Choroid plexus epithelial cell (primary cell): ENCODE measurements at regions not wholly inside any gene's neighbourhood (a gene's known extent, or its start where the extent isn't known, plus 50 kb on each side); places are given as distances from the start of the nearest gene placed in this dataset.
"Not testable (repeated sequence)": the region's sequence is repeated elsewhere in the genome, so short reads cannot be mapped to it uniquely, and the experiment has no call there.

Source experiments
- DNase-seq: peaks from one replicate; pipeline ENCODE4 v3.0.0-alpha.2; 2010; ENCODE audit warnings: low read depth
- H3K4me3 ChIP-seq: 2 replicates; pipeline ENCODE4 v1.5.1; 2011; ENCODE audit warnings: low read depth, mild to moderate bottlenecking, control low read depth, low read length, moderate library complexity
- TF ChIP-seq, protein P1 (sequence below): conservative IDR thresholded peaks from 2 replicates; pipeline ENCODE4 v1.5.1; 2011; ENCODE audit warnings: low read depth, mild to moderate bottlenecking, control low read depth, inconsistent platforms, low read length, moderate library complexity

- TF ChIP-seq, protein P1, sequence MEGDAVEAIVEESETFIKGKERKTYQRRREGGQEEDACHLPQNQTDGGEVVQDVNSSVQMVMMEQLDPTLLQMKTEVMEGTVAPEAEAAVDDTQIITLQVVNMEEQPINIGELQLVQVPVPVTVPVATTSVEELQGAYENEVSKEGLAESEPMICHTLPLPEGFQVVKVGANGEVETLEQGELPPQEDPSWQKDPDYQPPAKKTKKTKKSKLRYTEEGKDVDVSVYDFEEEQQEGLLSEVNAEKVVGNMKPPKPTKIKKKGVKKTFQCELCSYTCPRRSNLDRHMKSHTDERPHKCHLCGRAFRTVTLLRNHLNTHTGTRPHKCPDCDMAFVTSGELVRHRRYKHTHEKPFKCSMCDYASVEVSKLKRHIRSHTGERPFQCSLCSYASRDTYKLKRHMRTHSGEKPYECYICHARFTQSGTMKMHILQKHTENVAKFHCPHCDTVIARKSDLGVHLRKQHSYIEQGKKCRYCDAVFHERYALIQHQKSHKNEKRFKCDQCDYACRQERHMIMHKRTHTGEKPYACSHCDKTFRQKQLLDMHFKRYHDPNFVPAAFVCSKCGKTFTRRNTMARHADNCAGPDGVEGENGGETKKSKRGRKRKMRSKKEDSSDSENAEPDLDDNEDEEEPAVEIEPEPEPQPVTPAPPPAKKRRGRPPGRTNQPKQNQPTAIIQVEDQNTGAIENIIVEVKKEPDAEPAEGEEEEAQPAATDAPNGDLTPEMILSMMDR: no peak
- H3K4me3 ChIP-seq: no peak overlapping the region
- peak; percentile 23 for DNase-seq
Observed at GRCh38 chr2:18949871-18950270, 360.5 kb upstream of the NT5C1B start.

- no peak for DNase-seq
- no peak overlapping the region for H3K4me3 ChIP-seq
- TF ChIP-seq, protein P1: no peak
Observed at GRCh38 chr2:18940184-18940583, 350.8 kb upstream of the NT5C1B start.

DNA sequence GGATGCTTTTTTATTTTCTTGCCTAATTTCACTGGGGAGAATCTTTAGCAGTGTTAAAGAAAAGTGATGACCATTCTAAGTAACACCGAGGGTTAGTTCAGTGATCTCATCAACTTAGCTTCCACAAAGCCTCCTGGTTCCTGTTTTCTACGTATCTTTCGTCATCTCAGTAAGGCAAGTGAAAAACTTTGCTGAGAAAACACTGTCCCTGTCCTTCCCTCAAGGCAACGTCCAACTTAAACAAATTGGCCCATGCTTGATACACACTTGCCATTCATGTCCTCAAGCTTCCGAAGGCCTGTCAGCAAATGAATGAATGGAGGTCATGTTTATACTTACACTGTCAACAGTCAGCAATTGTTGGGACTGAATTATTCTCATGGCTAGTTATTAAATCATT is 350.4 kb upstream of the NT5C1B start:
- not testable (repeated sequence) for DNase-seq

GRCh38 chr2:18934886-18935285 is 345.5 kb upstream of the NT5C1B start:
- no peak overlapping the region for H3K4me3 ChIP-seq
- no peak for DNase-seq
- TF ChIP-seq, protein P1: no peak

More for the DNA sequence above, 350.4 kb upstream of the NT5C1B start:
- H3K4me3 ChIP-seq: not testable (repeated sequence)

DNA sequence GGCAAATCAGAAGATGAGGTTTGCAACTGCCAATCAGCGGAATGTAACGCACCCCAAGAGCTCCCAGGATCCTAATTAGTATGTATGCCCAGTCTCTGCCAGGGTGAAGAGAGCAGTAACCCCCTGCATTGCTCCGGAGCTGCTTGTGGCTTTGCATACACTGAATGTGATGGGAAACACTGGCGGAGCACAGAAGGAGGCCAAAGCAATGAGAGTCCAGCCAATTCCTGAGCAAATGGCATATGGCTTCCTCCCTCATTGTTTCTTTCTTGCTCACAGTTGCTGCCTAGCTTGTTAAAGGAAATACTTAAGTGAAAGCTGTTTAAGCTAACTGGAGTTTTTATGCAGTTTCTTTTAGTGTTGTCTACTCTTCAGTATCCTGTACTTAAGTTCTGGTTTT is 343.5 kb upstream of the NT5C1B start:
- no peak overlapping the region for H3K4me3 ChIP-seq
- TF ChIP-seq, protein P1: no peak
- peak; percentile 22 for DNase-seq

- no peak overlapping the region for H3K4me3 ChIP-seq
- TF ChIP-seq, protein P1: no peak
- DNase-seq: no peak
Observed at GRCh38 chr2:18930971-18931370, 341.6 kb upstream of the NT5C1B start.

DNA sequence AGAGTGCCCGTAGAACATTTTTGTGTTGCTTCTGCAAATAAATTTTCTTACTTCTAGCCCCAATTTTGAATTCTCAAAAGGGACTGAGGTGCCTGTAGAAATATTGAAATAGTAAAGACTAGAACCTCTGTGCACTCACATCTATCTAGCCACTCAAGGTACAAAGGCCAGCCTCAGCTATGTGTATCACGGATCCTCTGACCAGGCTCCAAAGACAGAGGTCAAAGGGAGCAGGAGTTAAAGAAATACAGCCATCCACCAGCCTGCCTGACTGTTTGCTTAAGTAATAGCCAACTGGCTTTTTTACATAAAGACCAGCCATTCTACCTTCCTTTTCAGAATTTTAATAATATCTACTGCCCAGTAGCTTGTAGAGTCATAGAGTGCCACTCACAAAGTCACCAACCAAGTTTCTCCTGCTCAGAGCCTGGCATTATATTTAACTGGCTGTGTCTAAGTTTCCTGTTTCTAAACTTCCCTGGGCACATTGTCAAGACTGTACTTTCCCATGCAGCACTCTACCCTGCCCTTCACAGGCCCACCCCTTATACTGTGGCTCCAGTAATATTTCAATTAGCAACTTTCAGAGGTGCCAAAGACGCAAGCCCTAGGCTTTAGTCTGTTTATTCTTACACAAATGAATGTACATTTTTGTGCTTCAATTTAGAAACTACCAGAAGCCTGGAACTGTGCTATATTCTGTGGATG is 338.3 kb upstream of the NT5C1B start:
- peak; percentile 21 for DNase-seq
- TF ChIP-seq, protein P1: no peak
- no peak overlapping the region for H3K4me3 ChIP-seq
